IMR-90 (cell line): ENCODE measurements at regions not wholly inside any gene's neighbourhood (a gene's known extent, or its start where the extent isn't known, plus 50 kb on each side); places are given as distances from the start of the nearest gene placed in this dataset.

Source experiments
- ATAC-seq: fragments of 200-7000 bp; cut with Tn5 transposase; 2 replicates; pipeline ENCODE4 v1.9.1; 2020; ENCODE audit warnings: low read depth, mild to moderate bottlenecking, moderate library complexity
- BruUV-seq: library from RNA; stranded (reverse); fragments of 400-500 nt; replicated peaks from 2 replicates; lab custom pipeline; 2021; lab: Mats Ljungman, UMichigan
- CTCF ChIA-PET: fragments of 300-600 bp; formaldehyde crosslinking; extraction: SDS; loops from one replicate; lab custom pipeline; 2021; ENCODE audit warnings: antibody characterized with exemption; lab: Yijun Ruan, JAX
- POLR2A ChIA-PET: fragments of 300-600 bp; sonication (Branson Sonifier 250); formaldehyde crosslinking; loops from one replicate; lab custom pipeline; 2022; ENCODE audit warnings: antibody characterized with exemption; ENCODE audit not compliant: unreplicated experiment; lab: Charles Lee
- DNase-seq: peaks from one replicate; pipeline ENCODE4 v3.0.0; 2013
- H2AFZ ChIP-seq: replicated peaks from 2 replicates; pipeline ENCODE3; 2013; ENCODE audit warnings: low read length, mild to moderate bottlenecking; ENCODE audit not compliant: poor library complexity
- H2AK5ac ChIP-seq: 2 replicates; pipeline ENCODE4 v1.6.1; 2013; ENCODE audit warnings: low read depth, low read length, inconsistent platforms
- H2AK9ac ChIP-seq: replicated peaks from 2 replicates; pipeline ENCODE3; 2013; ENCODE audit warnings: mild to moderate bottlenecking, low read depth, low read length, moderate library complexity; ENCODE audit not compliant: poor library complexity
- H2BK120ac ChIP-seq: 2 replicates; pipeline ENCODE4 v1.6.1; 2013; ENCODE audit warnings: low read depth, low read length, inconsistent platforms
- H2BK15ac ChIP-seq: 3 replicates; pipeline ENCODE4 v1.6.1; 2013; ENCODE audit warnings: low read depth, low read length, inconsistent platforms
- H2BK20ac ChIP-seq: 2 replicates; pipeline ENCODE4 v1.6.1; 2013; ENCODE audit warnings: low read depth, mild to moderate bottlenecking, inconsistent platforms, low read length, moderate library complexity
- H2BK5ac ChIP-seq: 2 replicates; pipeline ENCODE4 v1.6.1; 2013; ENCODE audit warnings: mild to moderate bottlenecking, low read depth, low read length, inconsistent platforms; ENCODE audit not compliant: poor library complexity, severe bottlenecking
- H3K14ac ChIP-seq: replicated peaks from 2 replicates; pipeline ENCODE4 v1.6.1; 2013; ENCODE audit warnings: low read depth, low read length, inconsistent platforms
- H3K18ac ChIP-seq: 2 replicates; pipeline ENCODE4 v1.6.1; 2013; ENCODE audit warnings: low read depth, low read length, control low read depth
- H3K23ac ChIP-seq: 2 replicates; pipeline ENCODE4 v1.6.1; 2013; ENCODE audit warnings: low read depth, low read length, inconsistent platforms
- H3K27ac ChIP-seq: 2 replicates; pipeline ENCODE4 v1.5.1; 2013; ENCODE audit warnings: mild to moderate bottlenecking, control low read depth, low read length; ENCODE audit not compliant: insufficient read depth
- H3K27me3 ChIP-seq: 2 replicates; pipeline ENCODE4 v1.6.1; 2013; ENCODE audit warnings: low read length; ENCODE audit not compliant: control insufficient read depth, insufficient read depth
- H3K36me3 ChIP-seq: 2 replicates; pipeline ENCODE4 v1.6.1; 2013; ENCODE audit warnings: low read length, mixed read lengths; ENCODE audit not compliant: control insufficient read depth, insufficient read depth
- H3K4ac ChIP-seq: 2 replicates; pipeline ENCODE4 v1.6.1; 2013; ENCODE audit warnings: low read depth, low read length, inconsistent platforms
- H3K4me1 ChIP-seq: 2 replicates; pipeline ENCODE4 v1.6.1; 2013; ENCODE audit warnings: low read length, mixed read lengths; ENCODE audit not compliant: control insufficient read depth, insufficient read depth
- H3K4me2 ChIP-seq: 2 replicates; pipeline ENCODE4 v1.6.1; 2013; ENCODE audit warnings: low read depth, mild to moderate bottlenecking, control low read depth, low read length, moderate library complexity
- H3K4me3 ChIP-seq: 2 replicates; pipeline ENCODE4 v1.5.1; 2013; ENCODE audit warnings: low read depth, mild to moderate bottlenecking, control low read depth, low read length, moderate library complexity; ENCODE audit not compliant: insufficient read depth
- H3K56ac ChIP-seq: 2 replicates; pipeline ENCODE4 v1.6.1; 2013; ENCODE audit warnings: low read length, inconsistent platforms; ENCODE audit not compliant: insufficient read depth; ENCODE audit errors: extremely low read depth
- H3K79me1 ChIP-seq, 2 experiments: 2 replicates each; pipeline ENCODE4 v1.6.1; 2013; ENCODE audit warnings: low read length in 2 of 2, inconsistent platforms in 1 of 2, low read depth in 1 of 2
- H3K9ac ChIP-seq: 2 replicates; pipeline ENCODE4 v1.6.1; 2013; ENCODE audit warnings: low read depth, low read length, control low read depth
- H3K9me1 ChIP-seq: 2 replicates; pipeline ENCODE4 v1.6.1; 2013; ENCODE audit warnings: low read length, inconsistent platforms; ENCODE audit not compliant: insufficient read depth
- H3K9me3 ChIP-seq: 2 replicates; pipeline ENCODE4 v1.6.1; 2013; ENCODE audit warnings: low read length; ENCODE audit not compliant: control insufficient read depth, insufficient read depth
- H4K20me1 ChIP-seq: 2 replicates; pipeline ENCODE4 v1.6.1; 2013; ENCODE audit warnings: low read length, inconsistent platforms; ENCODE audit not compliant: insufficient read depth
- H4K5ac ChIP-seq: 2 replicates; pipeline ENCODE4 v1.6.1; 2013; ENCODE audit warnings: mild to moderate bottlenecking, low read depth, low read length, control low read depth
- H4K8ac ChIP-seq, 2 experiments: 2 replicates each; pipeline ENCODE4 v1.6.1; 2013; ENCODE audit warnings: low read depth in 2 of 2, low read length in 2 of 2, control low read depth in 1 of 2, inconsistent platforms in 1 of 2
- H4K91ac ChIP-seq: 2 replicates; pipeline ENCODE4 v1.6.1; 2013; ENCODE audit warnings: low read depth, low read length, inconsistent platforms; ENCODE audit not compliant: insufficient read depth
- CEBPB ChIP-seq: IDR thresholded peaks from 2 replicates; pipeline ENCODE4 v1.6.1; 2012; ENCODE audit warnings: low read depth, low read length, improper control_type of control experiment
- CTCF ChIP-seq: conservative IDR thresholded peaks from 2 replicates; pipeline ENCODE4 v1.5.1; 2012; ENCODE audit warnings: mild to moderate bottlenecking, low read depth, low read length, improper control_type of control experiment
- ELK1 ChIP-seq: fragments of 150-350 bp; IDR thresholded peaks from 2 replicates; pipeline ENCODE4 v1.6.1; 2016; ENCODE audit warnings: low read depth, mild to moderate bottlenecking, low read length, moderate library complexity, borderline replicate concordance
- FOS ChIP-seq: fragments of 150-350 bp; IDR thresholded peaks from 2 replicates; pipeline ENCODE4 v1.6.1; 2016; ENCODE audit warnings: low read depth, low read length
- MAFK ChIP-seq: IDR thresholded peaks from 2 replicates; pipeline ENCODE4 v1.6.1; 2012; ENCODE audit warnings: low read depth, low read length, improper control_type of control experiment
- MAZ ChIP-seq: IDR thresholded peaks from 2 replicates; pipeline ENCODE4 v1.6.1; 2012; ENCODE audit warnings: low read depth, mild to moderate bottlenecking, low read length, improper control_type of control experiment, moderate library complexity, borderline replicate concordance
- MXI1 ChIP-seq: IDR thresholded peaks from 2 replicates; pipeline ENCODE4 v1.6.1; 2012; ENCODE audit warnings: low read depth, mild to moderate bottlenecking, low read length, moderate library complexity, borderline replicate concordance
- NFE2L2 ChIP-seq: fragments of 150-350 bp; IDR thresholded peaks from 2 replicates; pipeline ENCODE4 v1.6.1; 2016; ENCODE audit warnings: low read depth, mild to moderate bottlenecking, low read length
- POLR2A ChIP-seq: IDR thresholded peaks from 2 replicates; pipeline ENCODE4 v1.6.1; 2012; ENCODE audit warnings: mild to moderate bottlenecking, low read depth, low read length
- RCOR1 ChIP-seq: IDR thresholded peaks from 2 replicates; pipeline ENCODE4 v1.6.1; 2012; ENCODE audit warnings: mild to moderate bottlenecking, low read length, improper control_type of control experiment; ENCODE audit not compliant: insufficient replicate concordance
- RFX5 ChIP-seq: IDR thresholded peaks from 2 replicates; pipeline ENCODE4 v1.8.0; 2012; ENCODE audit warnings: low read depth, mild to moderate bottlenecking, low read length, moderate library complexity
- WGBS, 2 experiments: methylation state at CpG; one replicate each; pipeline versions ENCODE4 v1.1.5 to v1.1.7; 2013; ENCODE audit warnings: missing lambda C conversion rate in 2 of 2; ENCODE audit not compliant: insufficient read length in 1 of 2; ENCODE audit errors: extremely low coverage in 2 of 2; 5-methylcytosine and 5-hydroxymethylcytosine counted together
- dilution Hi-C: fragments of 300-500 bp; cut with HindIII; formaldehyde crosslinking; loops from one replicate; pipeline ENCODE4 v1.14.3; 2018; ENCODE audit warnings: low sequenced_read_pairs; ENCODE audit not compliant: unreplicated experiment
- in situ Hi-C: fragments of 300-500 bp; cut with MboI; formaldehyde crosslinking; loops from 3 replicates; pipeline ENCODE4 v1.14.3; 2019; ENCODE audit warnings: low sequenced_read_pairs, inconsistent platforms, mixed read lengths
- intact Hi-C: fragments of 100-400 bp; cut with micrococcal nuclease; formaldehyde crosslinking; loops from 2 replicates; pipeline ENCODE4 v1.10.0; 2022

- intact Hi-C loops, result no loop called here
- dilution Hi-C loops, result no loop called here
- no peak overlapping the region for H2BK5ac ChIP-seq
- no peak overlapping the region for H3K27ac ChIP-seq
- no peaks in the 10 kb centered on the region for H3K36me3 ChIP-seq
- no peak overlapping the region for H4K5ac ChIP-seq
- H3K9ac ChIP-seq, result no peak overlapping the region
- H2AFZ ChIP-seq, result no peak overlapping the region
- CTCF ChIA-PET, result no interaction called here
- no peak overlapping the region for H2BK15ac ChIP-seq
- no peaks in the 10 kb centered on the region for H3K9me3 ChIP-seq
- no peak for TF ChIP-seq MAZ
- TF ChIP-seq RFX5, result no peak
- no peak for TF ChIP-seq FOS
- no peak for TF ChIP-seq ELK1
- no peak for TF ChIP-seq POLR2A
- TF ChIP-seq RCOR1, result no peak
- TF ChIP-seq CEBPB, result no peak
- no peak for TF ChIP-seq MXI1
- TF ChIP-seq CTCF, result no peak
- TF ChIP-seq NFE2L2, result no peak
- TF ChIP-seq MAFK, result no peak
- H4K8ac ChIP-seq, result no peak overlapping the region
- H3K4me3 ChIP-seq, result no peak overlapping the region
- H4K91ac ChIP-seq, result no peak overlapping the region
- in situ Hi-C loops, result no loop called here
- BruUV-seq, result no TSS peak
- H3K4ac ChIP-seq, result no peak overlapping the region
- no peaks in the 10 kb centered on the region for H3K79me1 ChIP-seq
- H3K27me3 ChIP-seq, result peaks cover 4% of the 10 kb centered on the region
- no peak overlapping the region for H3K14ac ChIP-seq
- no peak for DNase-seq
- no peak overlapping the region for H2AK9ac ChIP-seq
- no peak overlapping the region for H2AK5ac ChIP-seq
- no peak overlapping the region for H2BK120ac ChIP-seq
- WGBS, 2 experiments, result no CpG with 5 or more reads among the region's 2 CpGs
- no peak overlapping the region for H3K4me2 ChIP-seq
- ATAC-seq, result no peak
- no peak overlapping the region for H3K23ac ChIP-seq
- H3K4me1 ChIP-seq, result 0 out of 2 replicates have a peak, but pooled peaks cover 7% of the 10 kb centered on the region
- H2BK20ac ChIP-seq, result no peak overlapping the region
- H4K20me1 ChIP-seq, result no peaks in the 10 kb centered on the region; the same call in 1 of the 2 replicates
- no peaks in the 10 kb centered on the region for H3K9me1 ChIP-seq
- H3K56ac ChIP-seq, result no peak overlapping the region
- H3K18ac ChIP-seq, result no peak overlapping the region
- POLR2A ChIA-PET, result no interaction called here
Measured at GRCh38 chr10:118874171-118874570, 119.4 kb upstream of the CACUL1 start.
